IPS DF 6.9 (cell line): ENCODE measurements at regions not wholly inside any gene's neighbourhood (a gene's known extent, or its start where the extent isn't known, plus 50 kb on each side); places are given as distances from the start of the nearest gene placed in this dataset.

Experiments used
- DNase-seq: peaks from one replicate; pipeline ENCODE4 v3.0.0-alpha.2; 2013; ENCODE audit warnings: low read depth, low spot score
- H3K27ac ChIP-seq: one replicate; pipeline ENCODE4 v1.5.1; 2013; ENCODE audit warnings: low read length, control low read depth
- H3K27me3 ChIP-seq: 2 replicates; pipeline ENCODE4 v1.6.1; 2013; ENCODE audit warnings: mild to moderate bottlenecking, low read length; ENCODE audit not compliant: control insufficient read depth, insufficient read depth
- H3K36me3 ChIP-seq: 2 replicates; pipeline ENCODE4 v1.6.1; 2013; ENCODE audit warnings: low read length; ENCODE audit not compliant: control insufficient read depth, insufficient read depth
- H3K4me1 ChIP-seq: 2 replicates; pipeline ENCODE4 v1.6.1; 2013; ENCODE audit warnings: low read length; ENCODE audit not compliant: control insufficient read depth, insufficient read depth
- H3K4me3 ChIP-seq: 2 replicates; pipeline ENCODE4 v1.5.1; 2013; ENCODE audit warnings: mild to moderate bottlenecking, low read length
- H3K9me3 ChIP-seq: 2 replicates; pipeline ENCODE4 v1.6.1; 2013; ENCODE audit warnings: low read length, inconsistent platforms; ENCODE audit not compliant: control insufficient read depth, insufficient read depth
- WGBS: extraction: QIAGEN DNeasy Blood & Tissue Kit; methylation state at CpG from one replicate; pipeline ENCODE4 v1.1.7; 2013; ENCODE audit warnings: mixed read lengths, missing lambda C conversion rate; ENCODE audit not compliant: insufficient read length, insufficient coverage; 5-methylcytosine and 5-hydroxymethylcytosine counted together

DNA sequence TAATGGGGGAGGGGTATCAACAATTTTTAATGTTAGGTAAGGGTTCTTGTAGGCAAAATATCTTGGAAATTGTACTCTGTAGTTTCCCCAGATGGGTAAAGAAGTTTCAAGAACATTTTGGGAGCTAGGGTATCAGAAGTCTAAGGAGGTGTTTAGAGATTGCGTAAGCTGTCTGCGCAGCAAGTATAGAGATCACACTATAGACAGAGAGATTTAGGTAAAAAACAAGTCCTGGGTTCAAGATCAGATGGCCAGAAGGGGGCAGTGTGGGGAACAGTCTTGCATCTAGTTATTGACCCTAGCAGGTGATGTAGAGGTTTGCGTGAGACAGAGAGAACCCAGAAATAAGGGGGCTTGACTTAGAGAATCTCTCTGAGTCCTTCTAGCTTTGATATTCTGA lies 80.8 kb downstream of the S1PR1 start:
- WGBS = no CpG with 5 or more reads among the region's 3 CpGs
- H3K9me3 ChIP-seq = no peaks in the 10 kb centered on the region

DNA sequence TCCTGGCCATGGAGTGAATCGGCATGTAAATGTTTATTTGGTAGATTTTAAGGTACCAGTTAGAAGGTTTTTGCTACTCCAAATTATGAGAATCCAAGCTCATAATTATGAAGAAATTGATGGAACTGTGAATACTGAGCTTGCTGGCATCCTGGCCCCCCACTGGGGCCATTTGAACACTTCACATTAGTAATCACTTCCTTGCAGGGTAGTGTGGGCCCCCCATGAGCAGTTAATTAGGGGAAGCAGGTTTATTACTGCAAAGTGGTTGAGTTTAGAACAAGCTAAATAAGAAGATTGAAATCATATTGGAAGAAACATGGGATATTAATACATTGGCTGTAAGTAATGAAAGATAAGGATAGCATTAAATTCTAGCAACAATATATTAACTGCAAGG lies 86.7 kb downstream of the S1PR1 start:
- H3K4me1 ChIP-seq = no peaks in the 10 kb centered on the region
- no CpG with 5 or more reads among the region's 1 CpG for WGBS
- no peaks in the 10 kb centered on the region for H3K36me3 ChIP-seq
- H3K4me3 ChIP-seq = no peak overlapping the region
- no peaks in the 10 kb centered on the region for H3K9me3 ChIP-seq
- DNase-seq = no peak
- no peak overlapping the region for H3K27ac ChIP-seq
- no peaks in the 10 kb centered on the region; the same call in 1 of the 2 replicates for H3K27me3 ChIP-seq

More for the DNA sequence above, 80.8 kb downstream of the S1PR1 start:
- Histone ChIP-seq H3K27ac (no peak overlapping the region), H3K4me3 (no peak overlapping the region), H3K27me3 (no peaks in the 10 kb centered on the region), H3K4me1 (no peaks in the 10 kb centered on the region), H3K36me3 (no peaks in the 10 kb centered on the region)
- no peak for DNase-seq

DNA sequence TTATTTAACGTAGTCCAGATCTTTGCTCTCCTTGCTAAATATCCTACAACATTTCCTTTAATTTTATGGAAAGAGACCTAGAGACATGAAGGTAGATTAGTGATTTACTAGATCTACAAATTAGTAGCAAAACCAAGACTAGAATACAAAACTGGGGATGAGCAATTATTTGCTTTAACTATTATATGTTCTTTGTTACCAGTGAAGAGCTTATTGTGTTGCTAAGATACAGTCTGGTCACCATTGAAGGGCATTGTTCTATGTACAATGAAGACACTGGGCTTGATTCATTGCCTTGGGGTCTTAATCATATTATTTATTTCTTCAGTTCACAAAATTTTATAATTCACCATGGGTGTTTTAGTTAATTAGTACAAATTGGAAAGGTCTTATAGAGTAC lies 88.3 kb downstream of the S1PR1 start:
- no peaks in the 10 kb centered on the region for H3K36me3 ChIP-seq
- no peak overlapping the region for H3K27ac ChIP-seq
- H3K9me3 ChIP-seq = no peaks in the 10 kb centered on the region
- H3K4me3 ChIP-seq = no peak overlapping the region
- no peak for DNase-seq
- H3K4me1 ChIP-seq = no peaks in the 10 kb centered on the region
- H3K27me3 ChIP-seq = no peaks in the 10 kb centered on the region; the same call in 1 of the 2 replicates
- WGBS = no CpG with 5 or more reads among the region's 1 CpG

DNA sequence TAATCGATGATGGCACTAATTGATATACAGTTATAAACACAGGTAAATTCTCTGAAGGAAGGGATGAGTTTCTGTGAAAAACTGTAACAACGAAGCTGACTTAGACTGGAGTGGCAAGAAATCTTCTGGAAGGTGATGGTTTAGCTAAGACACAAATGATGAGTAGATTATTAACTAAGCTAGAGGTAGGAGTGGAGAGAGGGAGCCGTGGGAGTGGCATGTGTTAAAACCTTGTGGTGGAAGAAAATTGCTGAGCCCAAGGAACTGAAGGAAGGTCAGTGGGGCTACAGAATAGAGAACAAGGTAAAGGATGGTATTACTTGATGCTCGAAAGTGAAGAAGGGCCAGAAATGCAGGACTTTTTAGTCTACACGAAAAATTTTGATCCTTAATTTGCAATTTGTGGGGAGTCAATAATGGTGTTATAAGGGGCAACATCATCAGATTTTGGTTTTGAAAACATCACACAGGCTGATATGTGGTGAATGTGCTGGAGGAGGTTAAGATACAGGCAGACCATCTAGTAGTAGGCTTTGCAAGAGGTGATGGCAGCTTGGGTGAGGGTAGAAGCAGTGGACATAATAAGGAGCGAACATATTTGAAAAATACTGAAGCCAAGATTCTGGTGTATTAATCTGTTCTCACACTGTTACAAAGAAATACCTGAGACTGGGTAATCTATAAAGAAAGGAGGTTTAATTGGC lies 93.8 kb downstream of the S1PR1 start:
- no peaks in the 10 kb centered on the region; the same call in 1 of the 2 replicates for H3K27me3 ChIP-seq
- WGBS = no CpG with 5 or more reads among the region's 6 CpGs

DNA sequence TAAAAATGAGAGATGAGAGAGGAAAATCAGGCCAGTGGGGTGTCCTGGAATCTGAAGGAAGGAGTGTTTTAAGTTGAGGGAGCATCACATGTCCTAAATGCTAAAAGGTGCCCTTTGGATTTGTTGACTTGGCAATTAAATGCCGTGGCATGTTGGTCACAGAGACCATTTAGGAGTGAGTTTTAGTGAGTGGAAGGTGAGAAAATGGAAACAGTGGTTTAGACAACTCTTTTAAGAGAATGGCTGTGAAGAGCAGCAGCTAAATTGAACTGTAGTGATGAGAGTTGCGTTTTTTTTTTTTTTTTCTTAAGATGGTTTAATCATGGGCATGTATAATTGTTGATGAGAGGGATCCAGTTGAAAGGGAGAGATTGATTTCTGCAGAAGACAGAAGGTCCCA lies 95.0 kb downstream of the S1PR1 start:
- no peaks in the 10 kb centered on the region; the same call in 1 of the 2 replicates for H3K9me3 ChIP-seq
- WGBS = no CpG with 5 or more reads among the region's 2 CpGs
- no peaks in the 10 kb centered on the region for H3K4me1 ChIP-seq
- no peaks in the 10 kb centered on the region; the same call in 1 of the 2 replicates for H3K27me3 ChIP-seq
- H3K4me3 ChIP-seq = no peak overlapping the region
- H3K27ac ChIP-seq = no peak overlapping the region
- no peaks in the 10 kb centered on the region for H3K36me3 ChIP-seq
- DNase-seq = no peak

More for the DNA sequence above, 93.8 kb downstream of the S1PR1 start:
- no peaks in the 10 kb centered on the region for H3K4me1 ChIP-seq
- no peak overlapping the region for H3K27ac ChIP-seq
- DNase-seq = no peak
- H3K36me3 ChIP-seq = no peaks in the 10 kb centered on the region
- no peaks in the 10 kb centered on the region; the same call in 1 of the 2 replicates for H3K9me3 ChIP-seq
- no peak overlapping the region for H3K4me3 ChIP-seq

DNA sequence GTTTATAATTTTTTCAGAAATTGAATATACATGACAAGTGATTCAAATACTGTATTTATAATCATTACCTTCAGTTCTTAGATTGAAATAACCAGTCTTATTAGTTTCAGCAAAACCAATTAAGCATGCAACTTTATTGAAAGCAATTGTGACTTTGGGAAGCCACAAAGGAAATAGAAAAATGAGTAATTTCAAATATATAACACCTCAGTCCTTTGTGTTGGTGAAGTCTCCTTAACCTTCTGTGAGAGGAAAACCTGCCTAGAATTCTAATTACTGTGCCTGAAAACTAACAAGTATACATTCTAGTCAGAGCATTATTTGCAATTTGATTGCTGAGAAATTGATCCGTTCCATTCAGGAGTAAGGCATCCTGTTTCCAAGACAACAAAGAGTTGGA lies 95.8 kb downstream of the S1PR1 start:
- H3K27me3 ChIP-seq = no peaks in the 10 kb centered on the region; the same call in 1 of the 2 replicates
- no peak overlapping the region for H3K27ac ChIP-seq
- H3K4me3 ChIP-seq = no peak overlapping the region
- H3K9me3 ChIP-seq = no peaks in the 10 kb centered on the region; the same call in 1 of the 2 replicates
- DNase-seq = no peak
- H3K4me1 ChIP-seq = no peaks in the 10 kb centered on the region
- no CpG with 5 or more reads among the region's 1 CpG for WGBS
- H3K36me3 ChIP-seq = no peaks in the 10 kb centered on the region

DNA sequence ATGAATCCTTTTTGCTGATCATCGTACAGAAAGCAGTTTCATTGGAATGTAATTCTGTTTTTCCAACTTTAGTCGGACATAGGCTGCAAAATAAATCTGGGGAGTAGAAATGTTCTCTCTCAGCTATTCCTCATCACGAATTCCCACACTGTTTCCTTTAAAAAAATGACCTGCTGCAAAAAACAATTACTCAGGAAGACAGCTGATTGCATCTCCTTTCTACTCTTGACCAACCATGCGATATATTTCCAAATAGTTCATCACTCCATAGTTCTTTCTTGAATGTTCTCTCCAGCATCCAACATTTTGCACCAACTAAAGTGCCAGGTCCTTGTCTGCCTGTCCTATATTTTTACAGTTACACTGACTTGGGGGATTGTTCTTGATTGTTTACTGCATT lies 96.4 kb downstream of the S1PR1 start:
- DNase-seq = no peak
- H3K4me3 ChIP-seq = no peak overlapping the region
- no peaks in the 10 kb centered on the region for H3K36me3 ChIP-seq
- H3K4me1 ChIP-seq = no peaks in the 10 kb centered on the region
- no peak overlapping the region for H3K27ac ChIP-seq
- no CpG with 5 or more reads among the region's 4 CpGs for WGBS
- H3K9me3 ChIP-seq = no peaks in the 10 kb centered on the region; the same call in 1 of the 2 replicates
- H3K27me3 ChIP-seq = no peaks in the 10 kb centered on the region; the same call in 1 of the 2 replicates

DNA sequence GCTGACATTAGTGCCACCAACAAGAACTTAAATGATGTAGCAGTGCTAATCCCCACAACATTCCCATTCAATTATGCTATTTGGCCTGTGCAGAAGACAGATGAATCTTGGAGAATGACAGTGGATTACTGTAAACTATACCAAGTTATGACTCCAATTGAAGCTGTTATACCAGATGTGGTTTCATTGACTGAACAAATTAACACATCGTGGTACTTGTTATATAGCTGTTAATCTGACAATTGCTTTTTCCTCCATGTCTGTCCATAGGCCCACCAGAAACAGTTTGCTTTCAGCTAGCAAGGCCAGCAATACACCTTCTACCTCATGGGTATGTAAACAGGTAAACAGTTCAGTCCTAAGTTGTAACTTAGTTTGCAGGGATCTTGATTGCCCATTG lies 101.1 kb downstream of the S1PR1 start:
- Histone ChIP-seq H3K4me1 (no peaks in the 10 kb centered on the region), H3K27ac (no peak overlapping the region), H3K27me3 (no peaks in the 10 kb centered on the region), H3K9me3 (no peaks in the 10 kb centered on the region; the same call in 1 of the 2 replicates), H3K36me3 (no peaks in the 10 kb centered on the region), H3K4me3 (no peak overlapping the region)
- no peak for DNase-seq
- no CpG with 5 or more reads among the region's 1 CpG for WGBS

DNA sequence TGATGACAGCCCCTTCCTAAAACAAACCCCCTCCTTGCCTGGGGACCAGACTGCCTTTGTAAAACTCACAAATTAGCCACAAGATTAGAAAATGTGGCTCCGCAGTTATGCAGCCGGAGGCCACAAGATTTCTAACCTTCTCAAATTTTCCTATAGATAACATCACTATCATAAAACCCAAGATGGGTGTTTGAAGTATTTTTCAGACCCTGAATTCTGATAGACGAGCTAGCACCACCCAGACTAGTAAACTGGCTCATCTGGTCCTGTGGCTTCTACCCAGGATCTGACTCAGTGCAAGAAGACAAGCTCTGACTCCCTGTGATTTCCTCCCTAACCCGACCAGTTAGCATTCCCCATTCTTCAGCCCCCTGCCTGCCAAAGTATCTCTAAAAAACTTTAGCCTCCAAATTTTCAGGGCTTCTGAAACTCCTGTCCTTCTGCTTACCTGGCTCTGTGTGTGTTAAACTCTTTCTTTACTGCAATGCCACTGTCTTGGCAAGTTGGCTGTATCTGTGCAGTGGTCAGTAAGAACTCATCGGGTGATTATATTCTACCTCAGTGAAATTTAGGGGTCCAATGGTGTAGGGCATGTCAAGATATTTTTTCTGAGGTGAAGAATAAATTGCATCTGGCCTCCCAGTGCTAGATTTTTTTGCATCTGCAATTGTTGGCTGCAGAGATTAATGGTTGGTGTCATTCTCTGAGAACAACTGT lies 102.1 kb downstream of the S1PR1 start:
- no peaks in the 10 kb centered on the region for H3K36me3 ChIP-seq
- H3K9me3 ChIP-seq = no peaks in the 10 kb centered on the region
- H3K27ac ChIP-seq = no peak overlapping the region
- no CpG with 5 or more reads among the region's 5 CpGs for WGBS
- H3K27me3 ChIP-seq = no peaks in the 10 kb centered on the region
- no peaks in the 10 kb centered on the region for H3K4me1 ChIP-seq
- H3K4me3 ChIP-seq = no peak overlapping the region
- DNase-seq = no peak

DNA sequence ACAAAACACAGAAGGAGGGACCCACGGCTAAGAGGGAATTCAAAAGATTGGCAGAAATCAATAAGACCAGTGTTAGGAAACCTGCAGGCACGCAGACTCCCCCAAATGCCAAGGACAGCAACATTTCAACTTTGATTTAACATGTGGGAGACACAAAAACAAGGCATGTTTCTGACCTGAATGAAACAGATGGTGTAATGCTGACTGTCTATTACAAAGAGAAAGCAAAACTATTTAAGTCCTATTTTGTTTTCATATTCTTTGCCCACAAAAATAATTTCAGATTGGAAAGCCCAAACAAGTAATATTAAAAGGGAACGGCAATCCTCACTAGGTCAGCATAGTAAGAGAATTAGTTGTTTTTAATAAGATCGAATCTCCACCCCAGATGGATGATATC lies 107.9 kb downstream of the S1PR1 start:
- H3K27me3 ChIP-seq = no peaks in the 10 kb centered on the region
- H3K9me3 ChIP-seq = no peaks in the 10 kb centered on the region
- no peaks in the 10 kb centered on the region for H3K36me3 ChIP-seq
- DNase-seq = no peak
- H3K27ac ChIP-seq = no peak overlapping the region
- no CpG with 5 or more reads among the region's 4 CpGs for WGBS
- no peaks in the 10 kb centered on the region for H3K4me1 ChIP-seq
- no peak overlapping the region for H3K4me3 ChIP-seq
